HG03095 (cell line): ENCODE measurements at regions not wholly inside any gene's neighbourhood (a gene's known extent, or its start where the extent isn't known, plus 50 kb on each side); places are given as distances from the start of the nearest gene placed in this dataset.
"Not testable (repeated sequence)": the region's sequence is repeated elsewhere in the genome, so short reads cannot be mapped to it uniquely, and the experiment has no call there.

Source experiments
- ATAC-seq: cut with Tn5 transposase; IDR thresholded peaks from one replicate; pipeline ENCODE4 v1.9.1; 2021; ENCODE audit warnings: moderate library complexity; ENCODE audit not compliant: unreplicated experiment

DNA sequence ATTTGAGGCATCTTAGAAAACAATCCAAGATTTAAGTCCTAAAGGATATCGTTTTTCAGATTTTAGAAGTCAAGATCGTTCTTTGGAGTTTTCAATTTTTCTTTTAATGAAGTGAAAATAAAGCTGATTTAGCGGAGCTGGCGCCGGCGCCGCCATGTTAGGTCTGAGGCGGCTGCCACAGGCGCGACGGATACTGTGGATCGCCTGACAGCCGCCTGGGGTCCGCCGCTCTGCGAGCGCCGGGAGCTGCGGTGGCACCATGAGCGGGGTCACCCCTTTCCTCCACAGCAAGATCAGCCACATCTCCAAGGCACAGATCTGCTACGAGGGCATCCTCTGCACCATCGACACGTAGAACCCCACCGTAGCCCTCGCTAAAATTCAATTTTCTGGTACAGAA, 247.2 kb downstream of the GJA1 start:
- no peak for ATAC-seq

- not testable (repeated sequence) for ATAC-seq
Measured at GRCh38 chr6:121685806-121686205, 250.4 kb downstream of the GJA1 start.

DNA sequence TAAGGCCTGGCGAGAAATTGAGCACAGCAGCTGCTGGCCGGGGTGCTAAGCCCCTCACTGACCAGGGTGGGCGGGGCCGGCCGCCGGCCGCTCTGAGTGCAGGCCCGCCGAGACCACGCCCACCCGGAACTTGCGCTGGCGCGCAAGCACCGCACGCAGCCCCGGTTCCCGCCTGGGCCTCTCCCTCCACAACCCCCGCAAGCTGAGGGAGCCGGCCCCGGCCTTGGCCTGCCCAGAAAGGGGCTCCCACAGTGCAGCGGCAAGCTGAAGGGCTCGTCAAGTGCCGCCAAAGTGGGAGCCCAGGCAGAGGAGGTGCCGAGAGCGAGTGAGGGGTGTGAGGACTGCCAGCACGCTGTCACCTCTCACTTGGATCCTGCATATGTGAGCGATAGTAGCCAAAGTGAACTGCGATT, 251.2 kb downstream of the GJA1 start:
- no peak for ATAC-seq

- ATAC-seq: no peak
Measured at GRCh38 chr6:121688974-121689373, 253.5 kb downstream of the GJA1 start.

- ATAC-seq: no peak
Measured at GRCh38 chr6:121691126-121691551, 255.7 kb downstream of the GJA1 start.

GRCh38 chr6:121694389-121694788, 258.9 kb downstream of the GJA1 start:
- no peak for ATAC-seq

DNA sequence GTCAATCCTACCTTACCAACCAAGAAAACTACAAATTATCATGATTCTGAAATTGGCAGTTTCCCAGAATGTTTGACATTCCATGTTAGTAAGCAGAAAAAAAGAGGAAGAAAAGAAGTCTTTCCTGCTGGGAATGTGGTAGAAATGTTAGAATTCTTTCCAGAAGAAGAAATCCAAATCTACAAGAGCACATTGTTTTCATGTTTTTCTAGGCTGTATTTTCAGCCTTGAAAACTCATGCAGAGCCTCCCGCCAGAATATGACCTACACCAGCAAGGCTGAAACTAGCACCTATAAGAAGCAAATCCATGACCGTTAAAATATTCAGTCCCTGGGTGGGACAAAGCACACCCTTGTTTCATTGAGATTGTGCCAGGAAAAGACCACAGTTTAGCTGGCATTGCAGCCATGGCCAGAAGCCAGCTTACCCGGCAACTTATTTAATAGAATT, 259.4 kb downstream of the GJA1 start:
- no peak for ATAC-seq

GRCh38 chr6:121695329-121695728, 259.9 kb downstream of the GJA1 start:
- ATAC-seq: no peak

GRCh38 chr6:121697921-121698320, 262.5 kb downstream of the GJA1 start:
- ATAC-seq: no peak

GRCh38 chr6:121698617-121699016, 263.2 kb downstream of the GJA1 start:
- ATAC-seq: no peak

DNA sequence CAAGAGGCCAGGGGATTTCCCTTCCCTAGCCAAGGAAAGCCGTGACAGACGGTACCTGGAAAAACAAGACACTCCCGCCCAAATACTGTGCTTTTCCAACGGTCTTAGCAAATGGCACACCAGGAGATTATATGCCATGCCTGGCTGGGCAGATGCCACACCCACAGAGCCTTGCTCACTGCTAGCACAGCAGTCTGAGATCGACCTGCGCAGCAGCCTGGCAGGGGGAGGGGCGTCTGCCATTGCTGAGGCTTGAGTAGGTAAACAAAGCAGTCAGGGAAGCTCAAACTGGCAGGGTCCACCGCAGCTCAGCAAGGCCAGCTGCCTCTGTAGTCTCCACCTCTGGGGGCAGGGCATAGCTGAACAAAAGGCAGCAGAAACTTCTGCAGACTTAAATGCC, 267.7 kb downstream of the GJA1 start:
- ATAC-seq: not testable (repeated sequence)

GRCh38 chr6:121711472-121711871, 276.0 kb downstream of the GJA1 start:
- ATAC-seq: no peak

DNA sequence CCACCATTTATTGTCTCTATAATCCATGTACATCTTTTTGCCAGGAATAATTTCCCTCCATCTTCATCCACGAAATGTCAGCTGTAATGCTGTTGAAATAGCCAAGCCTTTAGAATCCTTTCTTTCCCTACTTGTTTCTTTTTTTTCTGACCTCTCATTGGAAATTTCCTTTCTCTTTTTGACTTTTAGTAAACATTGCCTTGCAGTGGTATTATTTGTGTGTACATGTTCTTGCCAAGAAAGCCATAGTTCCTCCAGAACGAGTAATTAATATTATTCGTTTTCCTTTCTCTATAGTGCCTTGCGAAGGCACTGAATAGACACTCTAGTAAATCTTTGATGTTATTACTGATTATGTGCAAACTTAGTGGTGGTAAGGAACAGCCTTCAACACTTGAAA, 282.2 kb downstream of the GJA1 start:
- no peak for ATAC-seq

GRCh38 chr6:121720867-121721266, 285.4 kb downstream of the GJA1 start:
- ATAC-seq: not testable (repeated sequence)

DNA sequence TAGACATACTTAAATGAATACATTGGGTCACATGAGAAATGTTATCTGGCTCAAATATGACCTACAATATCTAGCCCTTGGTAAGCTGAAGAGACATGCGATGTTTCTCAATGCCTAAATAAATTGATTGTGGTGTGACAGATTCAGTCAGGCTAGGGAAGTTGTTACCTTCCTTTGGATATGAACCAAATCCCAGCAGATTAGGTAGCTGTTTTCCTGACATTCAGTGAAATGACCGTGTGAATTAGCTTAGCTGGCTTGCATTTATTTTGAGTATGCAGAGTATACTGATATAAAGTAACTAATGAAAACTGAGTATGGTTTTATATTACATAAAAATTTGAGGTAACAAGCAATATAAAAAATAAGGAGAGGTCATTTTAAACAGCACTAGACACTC, 288.2 kb downstream of the GJA1 start:
- no peak for ATAC-seq

- ATAC-seq: no peak
Measured at GRCh38 chr6:121724576-121724975, 289.1 kb downstream of the GJA1 start.

GRCh38 chr6:121726596-121726995, 291.1 kb downstream of the GJA1 start:
- no peak for ATAC-seq

DNA sequence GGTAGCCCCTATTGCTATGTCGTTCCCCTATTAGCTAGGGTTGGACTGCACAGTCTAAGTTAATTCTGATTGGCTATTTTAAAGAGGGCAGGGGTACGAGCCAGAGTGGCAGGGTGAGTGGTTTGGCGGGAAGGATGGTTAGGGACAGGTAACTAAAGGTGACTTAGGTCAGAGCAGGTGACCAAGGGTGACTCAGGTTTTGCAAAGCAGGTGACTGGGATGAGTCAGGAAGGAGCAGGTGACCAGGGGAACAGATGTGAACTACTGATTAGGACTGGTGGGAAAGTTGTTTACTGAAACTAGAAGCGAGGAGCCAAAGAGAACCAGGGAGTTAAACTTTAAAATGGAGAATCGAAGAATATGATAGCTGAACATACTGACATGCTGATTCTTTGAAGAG, 295.2 kb downstream of the GJA1 start:
- ATAC-seq: no peak

DNA sequence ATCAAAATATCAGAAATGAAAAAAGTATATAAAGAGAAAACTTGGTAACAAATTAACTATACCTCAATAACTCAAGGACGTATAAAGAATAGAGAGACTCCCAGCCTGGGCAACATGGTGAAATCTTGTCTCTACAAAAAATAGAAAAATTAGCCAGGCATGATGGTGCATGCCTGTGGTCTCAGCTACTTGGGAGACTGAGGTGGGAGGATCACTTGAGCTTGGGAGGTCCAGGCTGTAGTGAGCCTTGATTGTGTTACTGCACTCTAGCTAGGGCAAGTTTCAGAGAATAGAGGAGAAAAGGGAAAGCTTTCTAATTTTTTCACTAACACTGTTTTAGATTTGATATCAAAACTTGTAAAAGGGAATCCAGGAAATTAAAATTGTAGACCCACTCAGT, 295.9 kb downstream of the GJA1 start:
- no peak for ATAC-seq

- ATAC-seq: no peak
Measured at GRCh38 chr6:121732641-121733040, 297.2 kb downstream of the GJA1 start.

DNA sequence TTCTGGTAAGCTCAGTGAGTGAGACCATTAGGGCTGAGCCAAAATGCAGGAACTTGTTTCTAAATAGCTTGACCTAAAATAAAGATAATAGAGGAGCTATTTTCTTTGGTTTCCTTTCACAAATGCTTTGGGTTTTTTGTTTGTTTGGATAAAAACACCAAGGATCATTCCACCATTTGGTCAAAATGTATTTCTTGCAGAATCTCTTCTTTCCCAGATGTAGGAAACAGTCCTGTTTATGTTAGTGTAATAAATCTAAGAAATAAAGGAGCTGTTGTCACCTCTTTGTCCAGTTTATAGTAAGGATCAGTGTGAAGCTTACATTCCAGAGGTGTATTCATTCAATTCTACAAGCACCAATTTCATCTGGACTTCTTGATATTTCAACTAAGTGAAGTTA, 297.8 kb downstream of the GJA1 start:
- no peak for ATAC-seq

DNA sequence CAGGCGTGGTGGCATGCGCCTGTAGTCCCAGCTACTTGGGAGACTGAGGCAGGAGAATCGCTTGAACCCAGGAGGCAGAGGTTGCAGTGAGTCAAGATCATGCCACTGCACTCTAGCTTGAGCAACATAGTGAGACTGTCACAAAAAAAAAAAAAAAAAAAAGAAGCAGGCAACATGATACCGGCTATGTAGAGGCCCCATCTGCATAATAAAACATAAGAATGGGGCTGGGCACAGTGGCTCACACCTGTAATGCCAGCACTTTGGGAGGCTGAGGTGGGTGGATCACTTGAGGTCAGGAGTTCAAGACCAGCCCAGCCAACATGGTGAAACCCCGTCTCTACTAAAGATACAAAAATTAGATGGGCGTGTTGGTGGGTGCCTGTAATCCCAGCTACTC, 304.7 kb downstream of the GJA1 start:
- ATAC-seq: not testable (repeated sequence)

GRCh38 chr6:121743691-121744090, 308.2 kb downstream of the GJA1 start:
- ATAC-seq: no peak

GRCh38 chr6:121748376-121748775, 312.9 kb downstream of the GJA1 start:
- no peak for ATAC-seq
